ENCODE measurements at regions not wholly inside any gene's neighbourhood (a gene's known extent, or its start where the extent isn't known, plus 50 kb on each side); places are given as distances from the start of the nearest gene placed in this dataset.

DNA sequence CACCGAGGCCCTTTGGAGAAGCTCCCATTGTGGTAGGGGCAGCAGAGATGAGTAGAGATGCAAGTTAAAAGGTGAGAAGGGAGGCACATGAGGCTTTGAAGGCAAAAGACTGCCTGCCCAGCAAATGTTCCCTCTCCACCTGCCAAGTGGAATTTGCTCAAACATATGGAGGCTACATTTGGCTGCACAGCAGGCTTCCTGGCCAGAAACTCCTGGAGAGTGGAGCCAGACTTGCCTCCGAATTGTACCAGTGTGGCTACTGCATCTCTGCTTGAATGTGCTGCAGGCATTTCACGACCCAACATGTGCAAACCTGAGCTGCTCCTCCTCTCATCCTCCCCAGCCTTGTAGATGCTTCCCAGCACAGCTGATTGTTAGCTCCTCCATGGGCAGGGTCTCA is 229.2 kb downstream of the ZNF621 start:
- Histone ChIP-seq H3K23ac (ENCODE audit: insufficient read length, low read depth, low read length) (no peak overlapping the region), H4K20me1 (ENCODE audit: control insufficient read depth, insufficient read depth, insufficient read length) (no peaks in the 10 kb centered on the region), H2AFZ (ENCODE audit: low read length) (no peak overlapping the region), H2BK120ac (ENCODE audit: low read depth, low read length, poor library complexity, severe bottlenecking) (no peak overlapping the region), H3K79me2 (ENCODE audit: insufficient read depth, low read length) (no peaks in the 10 kb centered on the region), H3K18ac (ENCODE audit: insufficient read length, low read depth, low read length) (no peak overlapping the region), H3K27me3 (ENCODE audit: insufficient read depth, low read length) (no peaks in the 10 kb centered on the region), H2BK12ac (ENCODE audit: insufficient read length, low read depth, low read length) (no peak overlapping the region), H3K4ac (ENCODE audit: low read depth, low read length) (no peak overlapping the region), H3T11ph (ENCODE audit: low read length) (no peak overlapping the region), H2BK20ac (ENCODE audit: low read depth, low read length, poor library complexity, severe bottlenecking) (no peak overlapping the region), H3K14ac (ENCODE audit: insufficient read depth, low read length) (no peak overlapping the region), H4K8ac (replicated peaks; ENCODE audit: insufficient read length, low read depth, low read length) (no peak overlapping the region), H3K56ac (ENCODE audit: insufficient read length, low read depth, low read length) (no peak overlapping the region), H2BK15ac (ENCODE audit: low read depth, low read length) (no peak overlapping the region), H3K27ac (ENCODE audit: insufficient read length, low read depth, low read length) (no peak overlapping the region), H3K4me1 (ENCODE audit: insufficient read depth, low read length) (no peaks in the 10 kb centered on the region), H3K4me2 (ENCODE audit: insufficient read depth, insufficient read length, low read length) (no peak overlapping the region), H3K23me2 (ENCODE audit: insufficient read length, low read depth, low read length, poor library complexity, severe bottlenecking) (no peaks in the 10 kb centered on the region), H2BK5ac (ENCODE audit: insufficient read length, low read length) (no peak overlapping the region), H3K79me1 (ENCODE audit: insufficient read depth, low read depth, low read length, poor library complexity, severe bottlenecking) (no peaks in the 10 kb centered on the region), H4K91ac (ENCODE audit: insufficient read length, low read depth, low read length) (no peak overlapping the region), H2AK5ac (ENCODE audit: insufficient read length, low read length) (no peak overlapping the region), H3K9me3 (ENCODE audit: control insufficient read depth, low read depth, low read length) (no peaks in the 10 kb centered on the region), H4K5ac (ENCODE audit: insufficient read length, low read depth, low read length) (no peak overlapping the region), H3K9ac (ENCODE audit: extremely low read depth, insufficient read length, low read length) (no peak overlapping the region)
- no peak for DNase-seq
- TF ChIP-seq, protein P1, sequence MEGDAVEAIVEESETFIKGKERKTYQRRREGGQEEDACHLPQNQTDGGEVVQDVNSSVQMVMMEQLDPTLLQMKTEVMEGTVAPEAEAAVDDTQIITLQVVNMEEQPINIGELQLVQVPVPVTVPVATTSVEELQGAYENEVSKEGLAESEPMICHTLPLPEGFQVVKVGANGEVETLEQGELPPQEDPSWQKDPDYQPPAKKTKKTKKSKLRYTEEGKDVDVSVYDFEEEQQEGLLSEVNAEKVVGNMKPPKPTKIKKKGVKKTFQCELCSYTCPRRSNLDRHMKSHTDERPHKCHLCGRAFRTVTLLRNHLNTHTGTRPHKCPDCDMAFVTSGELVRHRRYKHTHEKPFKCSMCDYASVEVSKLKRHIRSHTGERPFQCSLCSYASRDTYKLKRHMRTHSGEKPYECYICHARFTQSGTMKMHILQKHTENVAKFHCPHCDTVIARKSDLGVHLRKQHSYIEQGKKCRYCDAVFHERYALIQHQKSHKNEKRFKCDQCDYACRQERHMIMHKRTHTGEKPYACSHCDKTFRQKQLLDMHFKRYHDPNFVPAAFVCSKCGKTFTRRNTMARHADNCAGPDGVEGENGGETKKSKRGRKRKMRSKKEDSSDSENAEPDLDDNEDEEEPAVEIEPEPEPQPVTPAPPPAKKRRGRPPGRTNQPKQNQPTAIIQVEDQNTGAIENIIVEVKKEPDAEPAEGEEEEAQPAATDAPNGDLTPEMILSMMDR (conservative IDR thresholded peaks at IDR 0.05) = no peak
- Mint-ChIP-seq H3K9me3 (peaks cover 0 to 3% of the 10 kb centered on the region in 2 experiments; a peak in 2 of 5 replicates), H3K27ac (0 out of 7 replicates have a peak overlapping the region, but pooled peaks of 1 of the 3 experiments have one; percentile 30), H3K27me3 (ENCODE audit: low read depth) (peaks cover 4% of the 10 kb centered on the region; the same call in 1 of the 2 replicates), H3K4me1 (peaks cover 1 to 2% of the 10 kb centered on the region in 2 experiments; a peak in 2 of 4 replicates), H3K36me3 (ENCODE audit: insufficient read depth in 1 of 3, low read depth in 3 of 3) (no peaks in the 10 kb centered on the region), H3K4me3 (no peak overlapping the region)
- WGBS (ENCODE audit: extremely low coverage, insufficient read length, low lambda C conversion rate) = no CpG with 5 or more reads among the region's 3 CpGs

Measured in H9 (cell line).